Endothelial cell of umbilical vein (primary cell): ENCODE measurements at regions not wholly inside any gene's neighbourhood (a gene's known extent, or its start where the extent isn't known, plus 50 kb on each side); places are given as distances from the start of the nearest gene placed in this dataset.

ENCODE experiments used
- BruUV-seq: library from RNA; stranded (reverse); fragments of 400-500 nt; replicated peaks from 2 replicates; lab custom pipeline; 2021; lab: Mats Ljungman, UMichigan
- CTCF ChIA-PET: fragments of 300-600, 350-600 bp; sonication (Branson Sonifier 250); formaldehyde crosslinking; loops from one replicate; lab custom pipeline; 2021; ENCODE audit warnings: antibody characterized with exemption, inconsistent platforms; lab: Charles Lee
- POLR2A ChIA-PET: fragments of 300-600, 350-600 bp; sonication (Branson Sonifier 250); formaldehyde crosslinking; loops from one replicate; lab custom pipeline; 2021; ENCODE audit warnings: antibody characterized with exemption, inconsistent platforms; lab: Charles Lee
- DNase-seq: peaks from one replicate; pipeline ENCODE4 v3.0.0-alpha.2; 2011; ENCODE audit warnings: low read depth, low spot score
- FAIRE-seq: peaks from 2 replicates; lab custom pipeline; 2011; peaks lifted over from hg19 to GRCh38; lab: Jason Lieb, UNC
- H2AFZ ChIP-seq: 2 replicates; pipeline ENCODE4 v1.6.0; 2012; ENCODE audit warnings: low read depth, low read length, control low read depth, inconsistent platforms
- H3K27ac ChIP-seq: 2 replicates; pipeline ENCODE4 v1.5.1; 2011; ENCODE audit warnings: low read depth, mild to moderate bottlenecking, control low read depth, low read length, moderate library complexity; ENCODE audit not compliant: insufficient read depth
- H3K27me3 ChIP-seq, 2 experiments: 2 replicates each; pipeline versions ENCODE4 v1.6.0 to v1.6.1; 2011; ENCODE audit warnings: low read length in 2 of 2, mixed read lengths in 1 of 2; ENCODE audit not compliant: control insufficient read depth in 2 of 2, insufficient read depth in 2 of 2
- H3K36me3 ChIP-seq, 2 experiments: 2 replicates in 1 of 2; 3 replicates in 1 of 2; pipeline ENCODE4 v1.5.1; 2011; ENCODE audit warnings: low read length in 2 of 2, mild to moderate bottlenecking in 1 of 2, moderate library complexity in 1 of 2; ENCODE audit not compliant: control insufficient read depth in 2 of 2, insufficient read depth in 2 of 2; ENCODE audit errors: extremely low read depth in 1 of 2
- H3K4me1 ChIP-seq: 3 replicates; pipeline ENCODE4 v1.5.1; 2011; ENCODE audit warnings: mild to moderate bottlenecking, low read length; ENCODE audit not compliant: control insufficient read depth, insufficient read depth; ENCODE audit errors: extremely low read depth
- H3K4me2 ChIP-seq: 2 replicates; pipeline ENCODE4 v1.6.1; 2011; ENCODE audit warnings: low read length, control low read depth, mixed read lengths; ENCODE audit not compliant: insufficient read depth
- H3K4me3 ChIP-seq, 3 experiments: fragments of 200-600 bp in 1 of 3; sonication (generic), shearing (Covaris generic) in 1 of 3; replicated peaks in 1 of 3; 2 replicates each; pipeline ENCODE4 v1.5.1; 2011 to 2016; ENCODE audit warnings: control low read depth in 3 of 3, low read length in 3 of 3, mild to moderate bottlenecking in 2 of 3, inconsistent platforms in 1 of 3, low read depth in 1 of 3, moderate library complexity in 1 of 3; ENCODE audit not compliant: insufficient read depth in 1 of 3
- H3K79me2 ChIP-seq: 2 replicates; pipeline ENCODE4 v1.6.0; 2012; ENCODE audit warnings: low read length, inconsistent platforms; ENCODE audit not compliant: control insufficient read depth, insufficient read depth
- H3K9ac ChIP-seq: replicated peaks from 2 replicates; pipeline ENCODE3; 2011; ENCODE audit warnings: low read length, control low read depth; ENCODE audit not compliant: insufficient read depth; ENCODE audit errors: extremely low read depth
- H3K9me1 ChIP-seq: replicated peaks from 3 replicates; pipeline ENCODE4 v1.6.0; 2011; ENCODE audit warnings: mild to moderate bottlenecking, low read length; ENCODE audit not compliant: control insufficient read depth, insufficient read depth; ENCODE audit errors: extremely low read depth
- H3K9me3 ChIP-seq: replicated peaks from 2 replicates; pipeline ENCODE4 v1.5.1; 2012; ENCODE audit warnings: low read length, inconsistent platforms; ENCODE audit not compliant: control insufficient read depth, insufficient read depth
- H4K20me1 ChIP-seq: replicated peaks from 2 replicates; pipeline ENCODE3; 2011; ENCODE audit warnings: mild to moderate bottlenecking, low read length; ENCODE audit not compliant: control insufficient read depth, insufficient read depth; ENCODE audit errors: extremely low read depth
- EZH2 ChIP-seq: IDR thresholded peaks from 2 replicates; pipeline ENCODE4 v1.6.1; 2012; ENCODE audit warnings: borderline replicate concordance, low read depth, mild to moderate bottlenecking, moderate library complexity, low read length, inconsistent platforms; ENCODE audit not compliant: severe bottlenecking
- FOS ChIP-seq: IDR thresholded peaks from 2 replicates; pipeline ENCODE4 v1.6.1; 2011; ENCODE audit warnings: mild to moderate bottlenecking, low read length, moderate library complexity, borderline replicate concordance; ENCODE audit not compliant: insufficient read depth
- GATA2 ChIP-seq: IDR thresholded peaks from 2 replicates; pipeline ENCODE4 v1.7.0; 2011; ENCODE audit warnings: low read depth, mild to moderate bottlenecking, moderate library complexity, mixed read lengths, low read length; ENCODE audit not compliant: insufficient read length, insufficient read depth
- JUN ChIP-seq: IDR thresholded peaks from 2 replicates; pipeline ENCODE4 v1.6.1; 2011; ENCODE audit warnings: borderline replicate concordance, low read depth; ENCODE audit not compliant: insufficient read length, insufficient read depth
- MYC ChIP-seq: IDR thresholded peaks from one replicate; pipeline ENCODE4 v1.6.1; 2011; ENCODE audit warnings: mild to moderate bottlenecking, low read depth, low read length
- POLR2A ChIP-seq: IDR thresholded peaks from 2 replicates; pipeline ENCODE4 v1.6.1; 2012; ENCODE audit warnings: low read depth, mild to moderate bottlenecking, control low read depth, low read length
- POLR2AphosphoS5 ChIP-seq: IDR thresholded peaks from 2 replicates; pipeline ENCODE4 v1.6.1; 2012; ENCODE audit warnings: low read depth, mild to moderate bottlenecking, control low read depth, low read length, moderate library complexity; ENCODE audit not compliant: insufficient read depth
- dilution Hi-C: fragments of 300-500 bp; cut with MboI; formaldehyde crosslinking; loops from one replicate; pipeline ENCODE4 v1.15.0; 2019; ENCODE audit warnings: low sequenced_read_pairs; ENCODE audit not compliant: extremely low pct_ligation_motif_present
- intact Hi-C: fragments of 100-400 bp; cut with micrococcal nuclease; formaldehyde crosslinking; loops from one replicate; pipeline ENCODE4 v1.10.0; 2022
- TF ChIP-seq, protein P1 (sequence below), 2 donors: IDR thresholded peaks; 1 replicate in 1 of 2; 2 replicates in 1 of 2; pipeline ENCODE4 v1.5.1; 2011; ENCODE audit warnings: low read length in 2 of 2, mild to moderate bottlenecking in 2 of 2, moderate library complexity in 2 of 2, control low read depth in 1 of 2, inconsistent platforms in 1 of 2, low read depth in 1 of 2; ENCODE audit not compliant: insufficient read depth in 1 of 2; ENCODE audit errors: extremely low read depth in 1 of 2
- TF ChIP-seq, protein P2 (sequence below): IDR thresholded peaks from 2 replicates; pipeline ENCODE4 v1.6.1; 2011; ENCODE audit not compliant: insufficient read depth, insufficient read length

DNA sequence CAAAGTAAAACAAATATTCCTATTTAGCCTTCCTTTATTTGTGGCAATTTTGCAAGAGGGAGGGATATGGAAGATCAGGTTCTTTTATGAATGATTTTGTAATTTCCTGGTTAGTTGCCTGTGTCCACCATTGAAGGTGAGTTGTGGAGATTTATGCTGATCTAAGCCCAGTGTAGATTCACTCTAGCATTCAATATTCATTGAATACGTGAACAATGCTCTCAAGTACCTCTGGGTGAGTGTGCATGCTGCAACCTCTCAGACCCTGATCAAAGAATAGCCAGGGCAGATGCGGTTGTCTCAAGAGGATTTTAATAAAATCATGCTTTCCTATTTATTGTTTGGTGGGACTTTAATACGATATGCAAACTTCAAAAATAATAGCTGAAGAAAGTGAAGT lies 628.4 kb downstream of the SPRY1 start:
- ChIA-PET POLR2A (no interaction called here), CTCF (no interaction called here)
- H3K9ac ChIP-seq, result no peak overlapping the region
- no peaks in the 10 kb centered on the region for H4K20me1 ChIP-seq
- dilution Hi-C loops, result no loop called here
- H3K79me2 ChIP-seq, result no peaks in the 10 kb centered on the region
- H3K4me1 ChIP-seq, result no peaks in the 10 kb centered on the region
- H3K9me3 ChIP-seq, result no peaks in the 10 kb centered on the region
- H3K4me3 ChIP-seq, result no peak overlapping the region
- H3K36me3 ChIP-seq, result no peaks in the 10 kb centered on the region
- intact Hi-C loops, result no loop called here
- no peak for TF ChIP-seq EZH2
- TF ChIP-seq, protein P1, sequence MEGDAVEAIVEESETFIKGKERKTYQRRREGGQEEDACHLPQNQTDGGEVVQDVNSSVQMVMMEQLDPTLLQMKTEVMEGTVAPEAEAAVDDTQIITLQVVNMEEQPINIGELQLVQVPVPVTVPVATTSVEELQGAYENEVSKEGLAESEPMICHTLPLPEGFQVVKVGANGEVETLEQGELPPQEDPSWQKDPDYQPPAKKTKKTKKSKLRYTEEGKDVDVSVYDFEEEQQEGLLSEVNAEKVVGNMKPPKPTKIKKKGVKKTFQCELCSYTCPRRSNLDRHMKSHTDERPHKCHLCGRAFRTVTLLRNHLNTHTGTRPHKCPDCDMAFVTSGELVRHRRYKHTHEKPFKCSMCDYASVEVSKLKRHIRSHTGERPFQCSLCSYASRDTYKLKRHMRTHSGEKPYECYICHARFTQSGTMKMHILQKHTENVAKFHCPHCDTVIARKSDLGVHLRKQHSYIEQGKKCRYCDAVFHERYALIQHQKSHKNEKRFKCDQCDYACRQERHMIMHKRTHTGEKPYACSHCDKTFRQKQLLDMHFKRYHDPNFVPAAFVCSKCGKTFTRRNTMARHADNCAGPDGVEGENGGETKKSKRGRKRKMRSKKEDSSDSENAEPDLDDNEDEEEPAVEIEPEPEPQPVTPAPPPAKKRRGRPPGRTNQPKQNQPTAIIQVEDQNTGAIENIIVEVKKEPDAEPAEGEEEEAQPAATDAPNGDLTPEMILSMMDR (IDR thresholded peaks at IDR 0.05; ENCODE audit: extremely low read depth in 1 of 2, insufficient read depth in 1 of 2, low read depth in 1 of 2, low read length in 2 of 2), result no peak
- TF ChIP-seq POLR2A, result no peak
- no peak for TF ChIP-seq MYC
- no peak for TF ChIP-seq JUN
- no peak for TF ChIP-seq GATA2
- TF ChIP-seq, protein P2, sequence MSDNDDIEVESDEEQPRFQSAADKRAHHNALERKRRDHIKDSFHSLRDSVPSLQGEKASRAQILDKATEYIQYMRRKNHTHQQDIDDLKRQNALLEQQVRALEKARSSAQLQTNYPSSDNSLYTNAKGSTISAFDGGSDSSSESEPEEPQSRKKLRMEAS, result no peak
- TF ChIP-seq POLR2AphosphoS5, result no peak
- TF ChIP-seq FOS, result no peak
- H3K27ac ChIP-seq, result no peak overlapping the region
- no peaks in the 10 kb centered on the region for H3K27me3 ChIP-seq
- DNase-seq, result peak; percentile 10
- BruUV-seq, result no TSS peak
- H3K9me1 ChIP-seq, result no peaks in the 10 kb centered on the region
- H3K4me2 ChIP-seq, result no peak overlapping the region
- peak overlapping the region; percentile 100 for H2AFZ ChIP-seq
- no peak for FAIRE-seq
